Breast epithelium (tissue), 3 donors: ENCODE measurements at regions not wholly inside any gene's neighbourhood (a gene's known extent, or its start where the extent isn't known, plus 50 kb on each side); places are given as distances from the start of the nearest gene placed in this dataset.

Experiments
- POLR2A ChIP-seq: fragments of 450-650 bp; IDR thresholded peaks from one replicate; pipeline ENCODE4 v1.6.1; 2016; ENCODE audit warnings: antibody characterized with exemption, mild to moderate bottlenecking, moderate library complexity
- POLR2AphosphoS5 ChIP-seq, 3 donors: sonication (generic); formaldehyde crosslinking; IDR thresholded peaks; one replicate each; pipeline ENCODE4 v1.6.1; 2017; ENCODE audit warnings: antibody characterized with exemption in 3 of 3
- TF ChIP-seq, protein P1 (sequence below), 3 donors: fragments of 450-650 bp; IDR thresholded peaks; one replicate each; pipeline ENCODE4 v1.5.1; 2016 to 2017; ENCODE audit warnings: antibody characterized with exemption in 3 of 3, mild to moderate bottlenecking in 3 of 3, moderate library complexity in 3 of 3

GRCh38 chrX:45309801-45310200 is 109.1 kb upstream of the DIPK2B start:
- TF ChIP-seq, protein P1, sequence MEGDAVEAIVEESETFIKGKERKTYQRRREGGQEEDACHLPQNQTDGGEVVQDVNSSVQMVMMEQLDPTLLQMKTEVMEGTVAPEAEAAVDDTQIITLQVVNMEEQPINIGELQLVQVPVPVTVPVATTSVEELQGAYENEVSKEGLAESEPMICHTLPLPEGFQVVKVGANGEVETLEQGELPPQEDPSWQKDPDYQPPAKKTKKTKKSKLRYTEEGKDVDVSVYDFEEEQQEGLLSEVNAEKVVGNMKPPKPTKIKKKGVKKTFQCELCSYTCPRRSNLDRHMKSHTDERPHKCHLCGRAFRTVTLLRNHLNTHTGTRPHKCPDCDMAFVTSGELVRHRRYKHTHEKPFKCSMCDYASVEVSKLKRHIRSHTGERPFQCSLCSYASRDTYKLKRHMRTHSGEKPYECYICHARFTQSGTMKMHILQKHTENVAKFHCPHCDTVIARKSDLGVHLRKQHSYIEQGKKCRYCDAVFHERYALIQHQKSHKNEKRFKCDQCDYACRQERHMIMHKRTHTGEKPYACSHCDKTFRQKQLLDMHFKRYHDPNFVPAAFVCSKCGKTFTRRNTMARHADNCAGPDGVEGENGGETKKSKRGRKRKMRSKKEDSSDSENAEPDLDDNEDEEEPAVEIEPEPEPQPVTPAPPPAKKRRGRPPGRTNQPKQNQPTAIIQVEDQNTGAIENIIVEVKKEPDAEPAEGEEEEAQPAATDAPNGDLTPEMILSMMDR (IDR thresholded peaks at IDR 0.05): no peak
- TF ChIP-seq POLR2A (no peak), POLR2AphosphoS5 (IDR thresholded peaks at IDR 0.05) (no peak)
